CD4-positive, alpha-beta T cell treated with Interleukin-15 for 1 hour (primary cell): ENCODE measurements at regions not wholly inside any gene's neighbourhood (a gene's known extent, or its start where the extent isn't known, plus 50 kb on each side); places are given as distances from the start of the nearest gene placed in this dataset.
A peak's percentile ranks its signal among the peaks of the same experiment; 100 is the strongest.

Experiments
- DNase-seq: peaks from one replicate; pipeline ENCODE4 v3.0.0-alpha.2; 2020

- DNase-seq = no peak
Measured at GRCh38 chr15:79185199-79185598, 94.6 kb upstream of the RASGRF1 start.

- peak; percentile 40 for DNase-seq
Measured at GRCh38 chr15:79184465-79184892, 93.9 kb upstream of the RASGRF1 start.

- no peak for DNase-seq
Measured at GRCh38 chr15:79180318-79180717, 89.7 kb upstream of the RASGRF1 start.

GRCh38 chr15:79179597-79179996 lies 89.0 kb upstream of the RASGRF1 start:
- no peak for DNase-seq

GRCh38 chr15:79179108-79179561 lies 88.6 kb upstream of the RASGRF1 start:
- DNase-seq = no peak

GRCh38 chr15:79178594-79178993 lies 88.0 kb upstream of the RASGRF1 start:
- DNase-seq = no peak

- DNase-seq = no peak
Measured at GRCh38 chr15:79176151-79176550, 85.6 kb upstream of the RASGRF1 start.

- DNase-seq = no peak
Measured at GRCh38 chr15:79172801-79173460, 82.4 kb upstream of the RASGRF1 start.

GRCh38 chr15:79172032-79172481 lies 81.5 kb upstream of the RASGRF1 start:
- no peak for DNase-seq

GRCh38 chr15:79171320-79172031 lies 80.9 kb upstream of the RASGRF1 start:
- no peak for DNase-seq

GRCh38 chr15:79170256-79170664 lies 79.7 kb upstream of the RASGRF1 start:
- no peak for DNase-seq

- DNase-seq = no peak
Measured at GRCh38 chr15:79169526-79170133, 79.0 kb upstream of the RASGRF1 start.

GRCh38 chr15:79168922-79169456 lies 78.4 kb upstream of the RASGRF1 start:
- no peak for DNase-seq

- DNase-seq = no peak
Measured at GRCh38 chr15:79167776-79168175, 77.2 kb upstream of the RASGRF1 start.

GRCh38 chr15:79166311-79166955 lies 75.9 kb upstream of the RASGRF1 start:
- no peak for DNase-seq

- DNase-seq = no peak
Measured at GRCh38 chr15:79164465-79164864, 73.9 kb upstream of the RASGRF1 start.

- DNase-seq = no peak
Measured at GRCh38 chr15:79164043-79164442, 73.5 kb upstream of the RASGRF1 start.

GRCh38 chr15:79163395-79163794 lies 72.8 kb upstream of the RASGRF1 start:
- DNase-seq = no peak

- DNase-seq = no peak
Measured at GRCh38 chr15:79161837-79162508, 71.4 kb upstream of the RASGRF1 start.

- no peak for DNase-seq
Measured at GRCh38 chr15:79160211-79160610, 69.6 kb upstream of the RASGRF1 start.

GRCh38 chr15:79157631-79158592 lies 67.3 kb upstream of the RASGRF1 start:
- no peak for DNase-seq
